ENCODE measurements at regions not wholly inside any gene's neighbourhood (a gene's known extent, or its start where the extent isn't known, plus 50 kb on each side); places are given as distances from the start of the nearest gene placed in this dataset.
A peak's percentile ranks its signal among the peaks of the same experiment; 100 is the strongest.

DNA sequence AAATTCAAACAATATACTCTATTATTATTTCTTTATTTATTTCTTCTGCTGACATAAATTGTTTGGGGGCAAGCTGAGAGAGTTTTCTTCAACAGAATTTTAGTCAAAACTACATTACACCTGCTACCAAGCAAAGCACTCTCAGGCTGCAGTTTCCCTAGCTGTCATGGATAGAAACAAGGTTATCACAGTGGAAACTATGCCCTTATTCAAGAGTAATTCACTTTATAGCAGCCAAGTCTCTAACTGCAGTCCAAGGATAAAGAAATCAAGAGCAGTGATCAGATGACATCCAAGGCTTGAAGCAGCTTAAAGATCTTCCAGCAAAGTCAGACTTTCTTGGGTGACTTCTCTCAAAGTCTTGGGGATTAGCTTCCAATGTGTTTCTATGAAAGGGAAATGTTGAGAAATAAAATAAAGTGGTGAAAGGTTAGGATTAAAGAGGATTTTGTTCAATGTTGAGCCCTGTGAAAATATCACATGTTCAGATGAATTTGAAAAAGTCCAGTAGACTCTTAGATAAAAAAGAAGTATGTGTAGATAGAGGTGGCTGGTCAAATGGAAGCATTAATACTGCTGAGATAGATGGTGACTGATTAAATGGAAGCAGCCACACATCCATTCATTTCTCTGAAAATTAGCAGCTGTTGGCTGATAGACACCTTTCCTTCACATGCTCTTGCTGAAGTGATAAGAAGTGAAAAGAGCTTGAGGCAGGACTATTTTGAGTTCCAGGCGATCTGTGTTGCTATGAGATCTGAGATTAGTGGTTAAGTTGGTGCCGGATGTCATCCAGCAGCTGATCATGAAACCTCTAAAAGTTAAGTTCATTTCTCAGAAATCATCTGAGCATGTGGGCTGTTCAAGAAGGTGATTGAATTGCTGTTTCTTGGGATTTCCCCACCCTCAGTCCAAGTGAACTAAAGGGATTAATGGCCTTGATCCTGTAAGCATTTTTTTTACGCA lies 257.8 kb upstream of the BTG1 start:
- H3K79me2 ChIP-seq (ENCODE audit: control insufficient read depth, insufficient read depth, low read length): no peaks in the 10 kb centered on the region; the same call in 1 of the 2 replicates
- intact Hi-C loops (cut with micrococcal nuclease; ENCODE audit: unreplicated experiment) (loop anchor here (1.0 to 5.0 kb wide), 5 partner anchors 40 to 371 kb away; no protein-coding TSS in a partner anchor), in situ Hi-C loops (cut with MboI) (loop anchor here (5.0 kb wide), 1 partner anchor 256 kb away; the partner anchor contains the start of gene BTG1)
- CTCF ChIA-PET: interaction anchor here (0.6 to 2.7 kb wide), 13 partner anchors 28 to 231 kb away, joined by 3 to 10 read pairs (median 4); no protein-coding TSS in a partner anchor
- peak overlapping the region; percentile 98 for H3K27ac ChIP-seq (ENCODE audit: control insufficient read depth, insufficient read depth)
- no peak overlapping the region; the same call in 1 of the 2 replicates for H2AFZ ChIP-seq (ENCODE audit: control insufficient read depth, low read depth, low read length)
- H3K36me3 ChIP-seq (ENCODE audit: control insufficient read depth in 2 of 2, insufficient read depth in 2 of 2, low read length in 1 of 2): no peaks in the 10 kb centered on the region
- POLR2A ChIA-PET: interaction anchor here (0.7 to 4.3 kb wide), 18 partner anchors 21 to 343 kb away, joined by 3 to 40 read pairs (median 4); partner anchors contain the start of gene BTG1
- peak; percentile 94 for FAIRE-seq
- RAD21 ChIA-PET (ENCODE audit: unreplicated experiment): interaction anchor here (0.6 to 5.7 kb wide), 44 partner anchors 26 to 625 kb away, joined by 3 to 71 read pairs (median 4); partner anchors contain the start of gene BTG1
- peak; percentile 85 for ATAC-seq
- no peaks in the 10 kb centered on the region for H4K20me1 ChIP-seq (ENCODE audit: control insufficient read depth, insufficient read depth)
- H3K27me3 ChIP-seq (replicated peaks in 1 of 2; ENCODE audit: control insufficient read depth in 2 of 2, insufficient read depth in 2 of 2, low read length in 1 of 2): no peaks in the 10 kb centered on the region
- TSS peak; percentile 98 for BruUV-seq (replicated peaks)
- SMC1A ChIA-PET (ENCODE audit: uncharacterized antibody, unreplicated experiment): interaction anchor here (0.6 to 11.7 kb wide), 54 partner anchors 10 to 774 kb away, joined by 3 to 145 read pairs (median 4); partner anchors contain the start of gene BTG1
- peak overlapping the region; percentile 66 for H3K9ac ChIP-seq (ENCODE audit: control insufficient read depth, insufficient read depth, low read length)
- DNase-seq (ENCODE audit: low read depth, low spot score): peak; percentile 98
- peaks cover 70% of the 10 kb centered on the region for H3K4me1 ChIP-seq (ENCODE audit: control insufficient read depth, insufficient read depth, low read length)
- peak overlapping the region; percentile 80 for H3K4me2 ChIP-seq (ENCODE audit: control insufficient read depth, insufficient read depth)
- WGBS (ENCODE audit: insufficient coverage, insufficient replicate concordance, low lambda C conversion rate, missing lambda C conversion rate): 0% methylated on average over 3 of the region's 3 CpGs
- H3K4me3 ChIP-seq: no peak overlapping the region
- no peaks in the 10 kb centered on the region; the same call in 1 of the 3 replicates for H3K9me3 ChIP-seq (replicated peaks; ENCODE audit: control insufficient read depth, insufficient read depth, low read length)
- TF ChIP-seq RELB (IDR thresholded peaks at IDR 0.05; ENCODE audit: low read depth) (peak; percentile 94), RCOR1 (conservative IDR thresholded peaks at IDR 0.05; ENCODE audit: low read depth, low read length) (0 out of 2 replicates have a peak, but pooled peaks have one; percentile 34), IRF4 (IDR thresholded peaks at IDR 0.05; ENCODE audit: low read depth, low read length) (peak; percentile 68), SMARCA5 (IDR thresholded peaks at IDR 0.05) (0 out of 2 replicates have a peak, but pooled peaks have one; percentile 47), BRCA1 (IDR thresholded peaks at IDR 0.05; ENCODE audit: low read depth, low read length) (no peak), ZNF622 (IDR thresholded peaks at IDR 0.05) (no peak), SUPT20H (IDR thresholded peaks at IDR 0.05; ENCODE audit: borderline replicate concordance, control insufficient read depth, low read depth, low read length) (no peak), BMI1 (IDR thresholded peaks at IDR 0.05; ENCODE audit: borderline replicate concordance) (peak; percentile 71), CBX3 (IDR thresholded peaks at IDR 0.05; ENCODE audit: borderline replicate concordance, low read depth) (no peak), CREM (IDR thresholded peaks at IDR 0.05; ENCODE audit: low read depth) (peak; percentile 66; the same call in 1 of the 2 replicates), STAT3 (IDR thresholded peaks at IDR 0.05; ENCODE audit: low read depth, low read length) (peak; percentile 100), SMAD1 (IDR thresholded peaks at IDR 0.05; ENCODE audit: low read depth, partially characterized antibody) (peak; percentile 86), SMC3 (IDR thresholded peaks at IDR 0.05; ENCODE audit: borderline replicate concordance, low read length) (peak; percentile 28; the same call in 1 of the 2 replicates), JUNB (IDR thresholded peaks at IDR 0.05) (no peak), CHD4 (IDR thresholded peaks at IDR 0.05) (no peak)
- TF ChIP-seq, protein P1, sequence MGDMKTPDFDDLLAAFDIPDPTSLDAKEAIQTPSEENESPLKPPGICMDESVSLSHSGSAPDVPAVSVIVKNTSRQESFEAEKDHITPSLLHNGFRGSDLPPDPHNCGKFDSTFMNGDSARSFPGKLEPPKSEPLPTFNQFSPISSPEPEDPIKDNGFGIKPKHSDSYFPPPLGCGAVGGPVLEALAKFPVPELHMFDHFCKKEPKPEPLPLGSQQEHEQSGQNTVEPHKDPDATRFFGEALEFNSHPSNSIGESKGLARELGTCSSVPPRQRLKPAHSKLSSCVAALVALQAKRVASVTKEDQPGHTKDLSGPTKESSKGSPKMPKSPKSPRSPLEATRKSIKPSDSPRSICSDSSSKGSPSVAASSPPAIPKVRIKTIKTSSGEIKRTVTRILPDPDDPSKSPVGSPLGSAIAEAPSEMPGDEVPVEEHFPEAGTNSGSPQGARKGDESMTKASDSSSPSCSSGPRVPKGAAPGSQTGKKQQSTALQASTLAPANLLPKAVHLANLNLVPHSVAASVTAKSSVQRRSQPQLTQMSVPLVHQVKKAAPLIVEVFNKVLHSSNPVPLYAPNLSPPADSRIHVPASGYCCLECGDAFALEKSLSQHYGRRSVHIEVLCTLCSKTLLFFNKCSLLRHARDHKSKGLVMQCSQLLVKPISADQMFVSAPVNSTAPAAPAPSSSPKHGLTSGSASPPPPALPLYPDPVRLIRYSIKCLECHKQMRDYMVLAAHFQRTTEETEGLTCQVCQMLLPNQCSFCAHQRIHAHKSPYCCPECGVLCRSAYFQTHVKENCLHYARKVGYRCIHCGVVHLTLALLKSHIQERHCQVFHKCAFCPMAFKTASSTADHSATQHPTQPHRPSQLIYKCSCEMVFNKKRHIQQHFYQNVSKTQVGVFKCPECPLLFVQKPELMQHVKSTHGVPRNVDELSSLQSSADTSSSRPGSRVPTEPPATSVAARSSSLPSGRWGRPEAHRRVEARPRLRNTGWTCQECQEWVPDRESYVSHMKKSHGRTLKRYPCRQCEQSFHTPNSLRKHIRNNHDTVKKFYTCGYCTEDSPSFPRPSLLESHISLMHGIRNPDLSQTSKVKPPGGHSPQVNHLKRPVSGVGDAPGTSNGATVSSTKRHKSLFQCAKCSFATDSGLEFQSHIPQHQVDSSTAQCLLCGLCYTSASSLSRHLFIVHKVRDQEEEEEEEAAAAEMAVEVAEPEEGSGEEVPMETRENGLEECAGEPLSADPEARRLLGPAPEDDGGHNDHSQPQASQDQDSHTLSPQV (IDR thresholded peaks at IDR 0.05): no peak

All from GM12878 (cell line).